ENCODE measurements at regions not wholly inside any gene's neighbourhood (a gene's known extent, or its start where the extent isn't known, plus 50 kb on each side); places are given as distances from the start of the nearest gene placed in this dataset.

DNA sequence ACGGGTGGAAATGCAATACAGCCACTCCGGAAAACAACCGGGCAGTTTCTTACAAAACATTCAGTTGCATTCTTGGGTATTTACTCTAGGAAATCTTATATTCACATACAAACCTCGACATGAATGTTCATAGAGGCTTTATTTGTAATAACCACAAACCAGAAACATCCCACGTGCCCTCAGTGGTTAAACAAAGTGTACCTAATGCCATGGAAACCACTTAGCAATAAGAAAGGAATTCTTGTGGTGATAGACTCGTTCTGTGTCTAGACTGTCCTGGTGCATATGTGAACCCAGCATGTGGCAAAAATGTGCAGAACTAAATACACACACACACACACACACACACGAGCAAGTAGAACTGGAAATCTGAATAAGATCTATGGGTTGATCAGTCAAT, 1073.3 kb downstream of the TBC1D22A start:
- no peak overlapping the region for H3K27ac Mint-ChIP-seq (ENCODE audit: unreplicated experiment)
- H3K9me3 Mint-ChIP-seq = peaks cover 4% of the 10 kb centered on the region

DNA sequence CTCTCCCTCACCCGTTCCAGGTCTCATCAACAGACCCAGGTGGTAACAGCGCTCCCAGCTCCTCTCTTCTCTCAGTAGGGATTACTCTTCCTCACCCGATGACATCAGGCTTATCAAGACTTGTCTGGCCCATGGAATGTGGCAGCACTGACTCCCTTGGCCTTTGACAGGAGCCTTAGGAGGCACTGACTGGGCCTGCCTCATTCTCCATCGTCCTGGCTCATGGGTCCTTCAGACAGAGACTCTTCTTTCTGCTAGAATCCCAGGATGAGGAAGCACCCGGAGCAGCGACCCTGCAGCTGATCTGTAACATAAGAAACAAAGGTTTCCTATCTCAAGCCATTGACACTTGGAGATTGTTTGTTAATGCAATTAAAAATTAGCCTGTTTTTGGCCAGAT, 1063.6 kb downstream of the TBC1D22A start:
- no peak for DNase-seq (ENCODE audit: low read depth, low spot score)
- Mint-ChIP-seq H3K36me3 (ENCODE audit: low read depth) (no peaks in the 10 kb centered on the region), H3K4me1 (no peaks in the 10 kb centered on the region), H3K27me3 (ENCODE audit: low read depth) (peaks cover 10% of the 10 kb centered on the region), H3K4me3 (no peak overlapping the region), H3K9me3 (no peaks in the 10 kb centered on the region), H3K27ac (ENCODE audit: unreplicated experiment) (no peak overlapping the region)
- TF ChIP-seq, protein P1, sequence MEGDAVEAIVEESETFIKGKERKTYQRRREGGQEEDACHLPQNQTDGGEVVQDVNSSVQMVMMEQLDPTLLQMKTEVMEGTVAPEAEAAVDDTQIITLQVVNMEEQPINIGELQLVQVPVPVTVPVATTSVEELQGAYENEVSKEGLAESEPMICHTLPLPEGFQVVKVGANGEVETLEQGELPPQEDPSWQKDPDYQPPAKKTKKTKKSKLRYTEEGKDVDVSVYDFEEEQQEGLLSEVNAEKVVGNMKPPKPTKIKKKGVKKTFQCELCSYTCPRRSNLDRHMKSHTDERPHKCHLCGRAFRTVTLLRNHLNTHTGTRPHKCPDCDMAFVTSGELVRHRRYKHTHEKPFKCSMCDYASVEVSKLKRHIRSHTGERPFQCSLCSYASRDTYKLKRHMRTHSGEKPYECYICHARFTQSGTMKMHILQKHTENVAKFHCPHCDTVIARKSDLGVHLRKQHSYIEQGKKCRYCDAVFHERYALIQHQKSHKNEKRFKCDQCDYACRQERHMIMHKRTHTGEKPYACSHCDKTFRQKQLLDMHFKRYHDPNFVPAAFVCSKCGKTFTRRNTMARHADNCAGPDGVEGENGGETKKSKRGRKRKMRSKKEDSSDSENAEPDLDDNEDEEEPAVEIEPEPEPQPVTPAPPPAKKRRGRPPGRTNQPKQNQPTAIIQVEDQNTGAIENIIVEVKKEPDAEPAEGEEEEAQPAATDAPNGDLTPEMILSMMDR (conservative IDR thresholded peaks at IDR 0.05) = no peak

More for the DNA sequence above, 1073.3 kb downstream of the TBC1D22A start:
- peaks cover 24% of the 10 kb centered on the region for H3K27me3 Mint-ChIP-seq (ENCODE audit: low read depth)
- no peaks in the 10 kb centered on the region for H3K36me3 Mint-ChIP-seq (ENCODE audit: low read depth)
- TF ChIP-seq, protein P1 (conservative IDR thresholded peaks at IDR 0.05) = no peak
- no peak for DNase-seq (ENCODE audit: low read depth, low spot score)
- no peak overlapping the region for H3K4me3 Mint-ChIP-seq
- H3K4me1 Mint-ChIP-seq = peaks cover 5% of the 10 kb centered on the region

DNA sequence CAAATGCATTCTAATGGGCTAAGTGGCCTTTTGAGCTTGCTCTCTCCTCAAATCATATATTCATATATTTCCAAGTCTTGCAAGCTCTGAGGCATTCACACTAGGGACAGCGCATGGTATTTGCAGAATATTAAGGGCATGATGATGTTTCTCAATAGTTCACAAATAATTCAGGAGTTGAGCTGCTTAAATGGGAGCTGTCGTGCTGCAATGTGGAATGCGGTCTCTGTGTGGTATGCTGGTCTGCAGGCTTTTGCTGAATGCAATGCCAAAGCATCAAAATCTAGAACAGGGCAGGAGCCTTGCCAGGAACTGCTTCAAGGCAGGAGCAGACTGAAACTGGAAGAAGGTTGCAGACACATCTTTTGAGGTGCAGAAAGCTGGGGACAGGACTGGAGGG, 1060.0 kb downstream of the TBC1D22A start:
- TF ChIP-seq, protein P1 (conservative IDR thresholded peaks at IDR 0.05) = no peak
- DNase-seq (ENCODE audit: low read depth, low spot score) = no peak
- no peaks in the 10 kb centered on the region for H3K4me1 Mint-ChIP-seq
- H3K27me3 Mint-ChIP-seq (ENCODE audit: low read depth) = peaks cover 4% of the 10 kb centered on the region
- H3K27ac Mint-ChIP-seq (ENCODE audit: unreplicated experiment) = no peak overlapping the region
- peaks cover 1% of the 10 kb centered on the region for H3K9me3 Mint-ChIP-seq
- no peaks in the 10 kb centered on the region for H3K36me3 Mint-ChIP-seq (ENCODE audit: low read depth)
- no peak overlapping the region for H3K4me3 Mint-ChIP-seq

DNA sequence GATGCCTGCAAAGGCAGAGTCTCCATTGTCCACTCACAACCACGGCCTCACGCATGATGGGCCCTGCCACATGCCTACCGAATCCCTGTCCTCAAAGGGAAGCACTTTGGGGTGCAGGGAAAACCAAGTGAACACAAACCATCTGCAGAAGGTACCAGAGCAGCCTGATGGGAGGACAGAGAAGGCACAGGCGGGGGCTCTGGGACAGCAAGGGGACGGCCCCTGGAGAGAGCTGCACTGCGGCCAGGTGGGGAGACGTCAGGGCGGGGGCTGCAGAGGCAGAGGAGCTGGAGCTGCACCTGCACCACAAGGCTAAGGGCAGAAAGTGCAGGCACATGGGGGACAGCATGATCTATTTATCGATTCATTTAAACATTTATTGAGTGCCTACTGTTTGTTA, 1056.0 kb downstream of the TBC1D22A start:
- DNase-seq (ENCODE audit: low read depth, low spot score) = no peak
- no peaks in the 10 kb centered on the region for H3K27me3 Mint-ChIP-seq (ENCODE audit: low read depth)
- no peak overlapping the region for H3K4me3 Mint-ChIP-seq
- no peaks in the 10 kb centered on the region for H3K4me1 Mint-ChIP-seq
- peaks cover 3% of the 10 kb centered on the region for H3K9me3 Mint-ChIP-seq
- TF ChIP-seq, protein P1 (conservative IDR thresholded peaks at IDR 0.05) = no peak
- no peak overlapping the region for H3K27ac Mint-ChIP-seq (ENCODE audit: unreplicated experiment)
- no peaks in the 10 kb centered on the region for H3K36me3 Mint-ChIP-seq (ENCODE audit: low read depth)

DNA sequence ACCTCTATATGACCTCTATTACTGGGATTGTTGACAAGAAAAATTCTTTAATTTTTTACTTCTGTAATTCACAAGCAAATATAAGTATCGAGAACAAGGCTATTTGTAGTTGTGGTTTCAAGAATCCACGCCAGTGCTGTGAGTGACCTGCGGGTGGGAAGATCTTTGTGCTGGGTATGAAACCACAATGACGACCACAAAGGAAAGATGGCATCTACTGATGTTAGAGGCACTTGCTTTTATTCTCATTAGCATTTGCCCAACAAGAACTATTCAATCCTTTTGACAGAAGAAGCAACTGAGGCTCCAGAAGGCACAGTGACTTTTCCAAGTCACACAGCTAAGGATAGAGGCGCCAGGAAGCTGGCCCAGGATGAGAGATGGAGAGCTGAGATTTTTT, 1054.9 kb downstream of the TBC1D22A start:
- H3K27ac Mint-ChIP-seq (ENCODE audit: unreplicated experiment) = no peak overlapping the region
- no peak overlapping the region for H3K4me3 Mint-ChIP-seq
- peaks cover 3% of the 10 kb centered on the region for H3K9me3 Mint-ChIP-seq
- TF ChIP-seq, protein P1 (conservative IDR thresholded peaks at IDR 0.05) = no peak
- no peak for DNase-seq (ENCODE audit: low read depth, low spot score)
- H3K36me3 Mint-ChIP-seq (ENCODE audit: low read depth) = no peaks in the 10 kb centered on the region
- no peaks in the 10 kb centered on the region for H3K4me1 Mint-ChIP-seq
- no peaks in the 10 kb centered on the region for H3K27me3 Mint-ChIP-seq (ENCODE audit: low read depth)

DNA sequence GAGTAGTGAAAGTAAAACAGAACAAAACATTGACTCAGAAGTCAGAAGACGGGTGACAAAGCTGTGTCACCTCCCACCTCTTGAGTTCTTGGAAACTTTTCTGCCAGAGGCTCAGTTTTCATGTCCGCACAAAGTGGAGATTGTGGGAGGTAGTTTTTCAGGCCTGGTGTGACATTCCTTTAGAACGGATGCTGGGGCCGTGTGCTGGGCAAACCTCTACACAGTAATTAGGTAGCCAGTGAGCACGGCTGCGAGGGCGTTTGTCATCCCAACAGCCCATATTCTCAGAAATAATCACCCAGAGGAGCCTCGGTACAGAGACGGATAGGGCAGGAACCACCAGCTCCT, 1054.4 kb downstream of the TBC1D22A start:
- H3K36me3 Mint-ChIP-seq (ENCODE audit: low read depth) = no peaks in the 10 kb centered on the region

More for the DNA sequence above, 1054.4 kb downstream of the TBC1D22A start:
- no peak for DNase-seq (ENCODE audit: low read depth, low spot score)
- Mint-ChIP-seq H3K9me3 (peaks cover 3% of the 10 kb centered on the region), H3K27ac (ENCODE audit: unreplicated experiment) (no peak overlapping the region), H3K4me1 (no peaks in the 10 kb centered on the region), H3K4me3 (no peak overlapping the region), H3K27me3 (ENCODE audit: low read depth) (no peaks in the 10 kb centered on the region)
- TF ChIP-seq, protein P1 (conservative IDR thresholded peaks at IDR 0.05) = no peak

Measured in neural crest cell (in vitro differentiated cells).